ENCODE measurements at regions not wholly inside any gene's neighbourhood (a gene's known extent, or its start where the extent isn't known, plus 50 kb on each side); places are given as distances from the start of the nearest gene placed in this dataset.

DNA sequence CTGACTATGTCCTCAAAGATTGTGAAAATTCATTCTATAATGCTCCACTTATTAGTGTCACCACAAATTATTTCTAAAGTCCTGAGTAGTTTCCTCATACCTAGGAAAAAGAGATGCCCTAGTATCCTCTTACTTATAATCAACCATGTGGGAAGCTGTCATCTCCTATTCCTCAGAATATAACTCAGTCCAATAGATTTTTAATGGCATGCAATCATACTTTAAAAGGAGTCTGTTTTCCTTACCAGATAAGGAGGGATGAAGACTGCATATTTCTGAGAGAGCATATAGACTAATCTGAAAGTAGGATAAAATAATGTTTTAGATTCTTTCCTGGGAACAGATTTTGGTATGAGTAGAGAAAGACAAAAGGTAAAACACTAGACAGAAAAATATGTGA, 727.7 kb upstream of the GRM3 start:
- H3K9me3 ChIP-seq (ENCODE audit: control insufficient read depth in 4 of 4, low read length in 3 of 4) = no peaks in the 10 kb centered on the region
- H3K36me3 ChIP-seq (ENCODE audit: control insufficient read depth in 4 of 4, insufficient read depth in 3 of 4, low read depth in 1 of 4, low read length in 3 of 4) = no peaks in the 10 kb centered on the region
- H3K27me3 ChIP-seq (ENCODE audit: control insufficient read depth in 4 of 4, insufficient read depth in 4 of 4, low read length in 3 of 4) = no peaks in the 10 kb centered on the region
- no peak overlapping the region for H3K27ac ChIP-seq (ENCODE audit: low read depth in 1 of 2, low read length in 2 of 2)
- no peak overlapping the region for H3K9ac ChIP-seq (ENCODE audit: low read depth in 1 of 2, low read length in 2 of 2)
- no peak overlapping the region for H3K4me3 ChIP-seq (ENCODE audit: low read depth in 1 of 3, low read length in 3 of 3)
- no peak for DNase-seq (ENCODE audit: low spot score)
- TF ChIP-seq JUND (IDR thresholded peaks at IDR 0.05) (no peak), FOXA1 (IDR thresholded peaks at IDR 0.05) (no peak)
- no peaks in the 10 kb centered on the region for H3K4me1 ChIP-seq (ENCODE audit: control insufficient read depth in 4 of 4, insufficient read depth in 4 of 4, low read length in 3 of 4)

- no peaks in the 10 kb centered on the region for H3K27me3 ChIP-seq (ENCODE audit: control insufficient read depth in 4 of 4, insufficient read depth in 4 of 4, low read length in 3 of 4)
- no peak overlapping the region for H3K4me3 ChIP-seq (ENCODE audit: low read depth in 1 of 3, low read length in 3 of 3)
- TF ChIP-seq TAF1 (conservative IDR thresholded peaks at IDR 0.05) (no peak), HNF4G (IDR thresholded peaks at IDR 0.05) (no peak), NR2F2 (IDR thresholded peaks at IDR 0.05) (no peak)
- no peak overlapping the region for H3K27ac ChIP-seq (ENCODE audit: low read depth in 1 of 2, low read length in 2 of 2)
- no peaks in the 10 kb centered on the region for H3K4me1 ChIP-seq (ENCODE audit: control insufficient read depth in 4 of 4, insufficient read depth in 4 of 4, low read length in 3 of 4)
- peaks cover 0 to 2% (median 0%) of the 10 kb centered on the region in 4 donors for H3K9me3 ChIP-seq (ENCODE audit: control insufficient read depth in 4 of 4, low read length in 3 of 4)
- no peaks in the 10 kb centered on the region for H3K36me3 ChIP-seq (ENCODE audit: control insufficient read depth in 4 of 4, insufficient read depth in 3 of 4, low read depth in 1 of 4, low read length in 3 of 4)
- DNase-seq (ENCODE audit: low spot score) = no peak
- no peak overlapping the region for H3K9ac ChIP-seq (ENCODE audit: low read depth in 1 of 2, low read length in 2 of 2)
- 78% methylated on average over 2 of the region's 2 CpGs for WGBS
Measured at GRCh38 chr7:85914437-85914836, 727.6 kb upstream of the SEMA3D start.

- H3K9ac ChIP-seq (ENCODE audit: low read depth in 1 of 2, low read length in 2 of 2) = no peak overlapping the region
- DNase-seq (ENCODE audit: low spot score) = no peak
- no peak overlapping the region for H3K4me3 ChIP-seq (ENCODE audit: low read depth in 1 of 3, low read length in 3 of 3)
- no peak for TF ChIP-seq FOXA2 (IDR thresholded peaks at IDR 0.05)
- 70% methylated on average over 1 of the region's 1 CpG for WGBS
- H3K9me3 ChIP-seq (ENCODE audit: control insufficient read depth in 4 of 4, low read length in 3 of 4) = peaks cover 0 to 2% (median 0%) of the 10 kb centered on the region in 4 donors
- no peaks in the 10 kb centered on the region for H3K4me1 ChIP-seq (ENCODE audit: control insufficient read depth in 4 of 4, insufficient read depth in 4 of 4, low read length in 3 of 4)
- H3K36me3 ChIP-seq (ENCODE audit: control insufficient read depth in 4 of 4, insufficient read depth in 3 of 4, low read depth in 1 of 4, low read length in 3 of 4) = no peaks in the 10 kb centered on the region
- H3K27ac ChIP-seq (ENCODE audit: low read depth in 1 of 2, low read length in 2 of 2) = no peak overlapping the region
- no peaks in the 10 kb centered on the region for H3K27me3 ChIP-seq (ENCODE audit: control insufficient read depth in 4 of 4, insufficient read depth in 4 of 4, low read length in 3 of 4)
Measured at GRCh38 chr7:85908051-85908450, 721.2 kb upstream of the SEMA3D start.

DNA sequence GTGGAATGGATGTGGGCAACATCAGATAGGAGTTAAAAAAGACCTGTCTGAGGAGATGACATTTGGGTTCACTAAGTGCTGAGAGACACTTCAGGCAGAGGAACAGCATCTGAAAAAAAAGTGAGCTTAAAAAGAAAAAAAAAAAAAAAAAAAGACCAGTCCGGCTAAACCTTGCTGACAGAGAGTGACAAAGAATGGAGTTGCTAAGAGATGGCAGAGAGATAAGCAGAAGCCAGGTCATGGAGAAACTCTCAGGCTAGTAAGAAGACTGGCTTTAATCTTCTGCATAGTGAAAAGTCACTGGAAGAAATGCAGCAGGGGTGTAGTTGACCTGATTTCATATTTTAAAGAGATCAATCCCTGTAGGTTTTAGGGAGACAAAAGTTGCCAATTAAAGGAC, 711.1 kb upstream of the SEMA3D start:
- no peak overlapping the region for H3K27ac ChIP-seq (ENCODE audit: low read depth in 1 of 2, low read length in 2 of 2)
- no peak for TF ChIP-seq JUND (IDR thresholded peaks at IDR 0.05)
- no peak for TF ChIP-seq YY1 (IDR thresholded peaks at IDR 0.05)
- no peak for TF ChIP-seq SP1 (IDR thresholded peaks at IDR 0.05)
- TF ChIP-seq FOXA2 (IDR thresholded peaks at IDR 0.05) = no peak
- TF ChIP-seq, protein P1, sequence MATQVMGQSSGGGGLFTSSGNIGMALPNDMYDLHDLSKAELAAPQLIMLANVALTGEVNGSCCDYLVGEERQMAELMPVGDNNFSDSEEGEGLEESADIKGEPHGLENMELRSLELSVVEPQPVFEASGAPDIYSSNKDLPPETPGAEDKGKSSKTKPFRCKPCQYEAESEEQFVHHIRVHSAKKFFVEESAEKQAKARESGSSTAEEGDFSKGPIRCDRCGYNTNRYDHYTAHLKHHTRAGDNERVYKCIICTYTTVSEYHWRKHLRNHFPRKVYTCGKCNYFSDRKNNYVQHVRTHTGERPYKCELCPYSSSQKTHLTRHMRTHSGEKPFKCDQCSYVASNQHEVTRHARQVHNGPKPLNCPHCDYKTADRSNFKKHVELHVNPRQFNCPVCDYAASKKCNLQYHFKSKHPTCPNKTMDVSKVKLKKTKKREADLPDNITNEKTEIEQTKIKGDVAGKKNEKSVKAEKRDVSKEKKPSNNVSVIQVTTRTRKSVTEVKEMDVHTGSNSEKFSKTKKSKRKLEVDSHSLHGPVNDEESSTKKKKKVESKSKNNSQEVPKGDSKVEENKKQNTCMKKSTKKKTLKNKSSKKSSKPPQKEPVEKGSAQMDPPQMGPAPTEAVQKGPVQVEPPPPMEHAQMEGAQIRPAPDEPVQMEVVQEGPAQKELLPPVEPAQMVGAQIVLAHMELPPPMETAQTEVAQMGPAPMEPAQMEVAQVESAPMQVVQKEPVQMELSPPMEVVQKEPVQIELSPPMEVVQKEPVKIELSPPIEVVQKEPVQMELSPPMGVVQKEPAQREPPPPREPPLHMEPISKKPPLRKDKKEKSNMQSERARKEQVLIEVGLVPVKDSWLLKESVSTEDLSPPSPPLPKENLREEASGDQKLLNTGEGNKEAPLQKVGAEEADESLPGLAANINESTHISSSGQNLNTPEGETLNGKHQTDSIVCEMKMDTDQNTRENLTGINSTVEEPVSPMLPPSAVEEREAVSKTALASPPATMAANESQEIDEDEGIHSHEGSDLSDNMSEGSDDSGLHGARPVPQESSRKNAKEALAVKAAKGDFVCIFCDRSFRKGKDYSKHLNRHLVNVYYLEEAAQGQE (IDR thresholded peaks at IDR 0.05) = no peak
- no peak for TF ChIP-seq HNF4G (IDR thresholded peaks at IDR 0.05)
- TF ChIP-seq ZBTB33 (IDR thresholded peaks at IDR 0.05) = no peak
- no peak for TF ChIP-seq EGR1 (IDR thresholded peaks at IDR 0.05; ENCODE audit: low read depth in 2 of 2)
- no peak for TF ChIP-seq TAF1 (conservative IDR thresholded peaks at IDR 0.05)
- TF ChIP-seq GABPA (IDR thresholded peaks at IDR 0.05 in 1 of 2, conservative IDR thresholded peaks at IDR 0.05 in 1 of 2) = no peak
- no peaks in the 10 kb centered on the region for H3K4me1 ChIP-seq (ENCODE audit: control insufficient read depth in 4 of 4, insufficient read depth in 4 of 4, low read length in 3 of 4)
- whole genome bisulfite sequencing = 38% methylated on average over 1 of the region's 1 CpG
- no peaks in the 10 kb centered on the region for H3K9me3 ChIP-seq (ENCODE audit: control insufficient read depth in 4 of 4, low read length in 3 of 4)
- no peak for DNase-seq (ENCODE audit: low spot score)
- H3K4me3 ChIP-seq (ENCODE audit: low read depth in 1 of 3, low read length in 3 of 3) = no peak overlapping the region
- peaks cover 0 to 4% (median 0%) of the 10 kb centered on the region in 4 donors for H3K27me3 ChIP-seq (ENCODE audit: control insufficient read depth in 4 of 4, insufficient read depth in 4 of 4, low read length in 3 of 4)
- no peaks in the 10 kb centered on the region for H3K36me3 ChIP-seq (ENCODE audit: control insufficient read depth in 4 of 4, insufficient read depth in 3 of 4, low read depth in 1 of 4, low read length in 3 of 4)
- no peak overlapping the region for H3K9ac ChIP-seq (ENCODE audit: low read depth in 1 of 2, low read length in 2 of 2)

All from liver (tissue), 7 donors.